ENCODE measurements at regions not wholly inside any gene's neighbourhood (a gene's known extent, or its start where the extent isn't known, plus 50 kb on each side); places are given as distances from the start of the nearest gene placed in this dataset.

DNA sequence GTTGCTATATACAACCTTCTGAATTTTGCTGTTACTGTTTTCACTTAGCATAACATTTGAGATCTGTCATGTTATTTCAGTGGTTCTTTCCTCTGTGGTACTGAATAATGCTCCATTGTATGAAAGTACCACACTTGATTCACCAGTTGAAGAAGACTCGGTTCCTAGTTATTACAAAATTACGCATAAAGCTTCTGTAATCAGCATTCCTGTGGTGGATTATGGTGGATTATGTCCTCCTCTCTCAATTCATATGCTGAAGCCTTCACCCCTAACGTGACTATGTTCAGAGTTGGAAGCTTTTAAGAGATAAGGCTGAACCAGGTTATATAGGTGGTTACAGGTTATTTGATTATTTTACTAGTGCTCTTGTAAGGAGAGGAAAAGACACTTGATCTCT lies 2143.5 kb upstream of the AGA start:
- Histone ChIP-seq H3K9me3 (no peaks in the 10 kb centered on the region), H3K4me1 (no peaks in the 10 kb centered on the region), H3K36me3 (no peaks in the 10 kb centered on the region), H3K4me3 (ENCODE audit: low read depth, low read length) (no peak overlapping the region), H3K27me3 (no peaks in the 10 kb centered on the region)
- TF ChIP-seq, protein P1, sequence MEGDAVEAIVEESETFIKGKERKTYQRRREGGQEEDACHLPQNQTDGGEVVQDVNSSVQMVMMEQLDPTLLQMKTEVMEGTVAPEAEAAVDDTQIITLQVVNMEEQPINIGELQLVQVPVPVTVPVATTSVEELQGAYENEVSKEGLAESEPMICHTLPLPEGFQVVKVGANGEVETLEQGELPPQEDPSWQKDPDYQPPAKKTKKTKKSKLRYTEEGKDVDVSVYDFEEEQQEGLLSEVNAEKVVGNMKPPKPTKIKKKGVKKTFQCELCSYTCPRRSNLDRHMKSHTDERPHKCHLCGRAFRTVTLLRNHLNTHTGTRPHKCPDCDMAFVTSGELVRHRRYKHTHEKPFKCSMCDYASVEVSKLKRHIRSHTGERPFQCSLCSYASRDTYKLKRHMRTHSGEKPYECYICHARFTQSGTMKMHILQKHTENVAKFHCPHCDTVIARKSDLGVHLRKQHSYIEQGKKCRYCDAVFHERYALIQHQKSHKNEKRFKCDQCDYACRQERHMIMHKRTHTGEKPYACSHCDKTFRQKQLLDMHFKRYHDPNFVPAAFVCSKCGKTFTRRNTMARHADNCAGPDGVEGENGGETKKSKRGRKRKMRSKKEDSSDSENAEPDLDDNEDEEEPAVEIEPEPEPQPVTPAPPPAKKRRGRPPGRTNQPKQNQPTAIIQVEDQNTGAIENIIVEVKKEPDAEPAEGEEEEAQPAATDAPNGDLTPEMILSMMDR (IDR thresholded peaks at IDR 0.05; ENCODE audit: low read depth, low read length): no peak
- DNase-seq: no peak

DNA sequence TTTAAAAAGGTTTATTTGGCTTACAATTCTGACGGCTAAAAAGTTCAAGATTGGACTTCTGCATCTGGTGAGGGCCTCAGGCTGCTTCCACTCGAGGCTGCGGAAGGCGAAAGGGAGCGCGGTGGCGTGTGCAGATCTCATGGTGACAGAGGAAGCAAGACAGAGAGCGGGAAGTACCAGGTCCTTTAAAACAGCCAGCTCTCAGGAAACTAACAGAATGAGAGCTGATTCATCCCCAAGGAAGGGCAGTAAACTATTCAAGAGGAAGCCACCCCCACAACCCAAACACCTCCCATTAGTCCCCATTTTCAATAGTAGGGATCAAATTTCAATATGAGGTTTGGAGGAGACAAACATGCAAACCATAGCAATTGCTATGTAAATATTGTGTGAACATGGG lies 2144.2 kb upstream of the AGA start:
- Histone ChIP-seq H3K27me3 (no peaks in the 10 kb centered on the region), H3K4me1 (no peaks in the 10 kb centered on the region), H3K36me3 (no peaks in the 10 kb centered on the region), H3K9me3 (no peaks in the 10 kb centered on the region), H3K4me3 (ENCODE audit: low read depth, low read length) (no peak overlapping the region)
- TF ChIP-seq, protein P1 (IDR thresholded peaks at IDR 0.05; ENCODE audit: low read depth, low read length): no peak
- no peak for DNase-seq

DNA sequence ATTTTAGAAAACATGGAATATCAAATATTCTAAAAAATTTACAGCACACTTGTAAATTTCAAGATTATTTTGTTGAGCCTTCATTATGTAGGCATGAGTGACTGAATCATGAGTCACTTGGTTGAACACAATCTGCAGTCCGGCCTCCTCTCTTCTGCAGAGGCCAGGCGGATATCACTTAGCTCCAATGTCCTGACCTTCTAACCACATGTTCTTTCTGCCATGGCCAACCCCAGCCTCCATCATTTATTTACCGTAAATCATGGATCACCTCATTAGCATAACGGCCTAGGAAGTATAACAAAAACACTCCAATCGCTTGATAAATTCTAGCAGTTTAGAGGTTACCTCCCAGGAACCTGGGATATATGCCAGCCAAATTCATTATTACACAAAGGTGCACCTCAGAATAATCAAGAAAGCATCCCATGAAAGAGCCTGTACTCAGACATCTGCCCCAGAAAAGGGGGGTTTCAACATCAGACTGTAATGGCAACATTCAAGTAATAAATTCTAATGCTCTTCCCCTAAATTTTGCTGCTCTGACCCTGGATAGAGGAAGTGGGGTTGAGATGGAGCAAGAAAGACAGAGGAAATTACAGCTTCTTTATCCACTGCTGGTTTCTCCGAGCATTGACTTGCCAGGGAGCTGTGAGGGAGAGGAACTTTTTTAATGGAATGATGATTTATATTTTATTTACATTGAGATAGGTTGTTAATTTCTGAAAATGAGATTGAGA lies 2153.6 kb upstream of the AGA start:
- TF ChIP-seq, protein P1 (IDR thresholded peaks at IDR 0.05; ENCODE audit: low read depth, low read length): no peak
- DNase-seq: no peak

DNA sequence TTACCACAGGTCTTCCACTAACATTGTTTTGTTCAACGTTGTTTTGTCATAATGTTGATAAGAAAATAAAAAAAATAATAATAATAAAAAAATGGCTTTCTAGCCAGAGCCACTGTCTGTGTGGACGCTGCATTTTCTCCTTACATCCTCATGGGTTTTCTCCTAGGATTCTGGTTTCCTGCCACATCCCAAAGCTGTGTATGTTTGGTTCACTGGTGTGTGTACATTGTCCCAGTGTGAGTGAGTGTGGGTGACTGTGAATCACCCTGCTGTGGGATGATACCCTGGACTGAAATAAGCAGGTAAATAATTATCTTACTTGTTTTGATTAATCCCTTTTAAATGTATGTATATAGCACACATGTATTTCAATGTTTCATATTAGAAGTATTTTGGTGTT lies 2154.4 kb upstream of the AGA start:
- no peaks in the 10 kb centered on the region for H3K36me3 ChIP-seq
- no peaks in the 10 kb centered on the region for H3K27me3 ChIP-seq
- TF ChIP-seq, protein P1 (IDR thresholded peaks at IDR 0.05; ENCODE audit: low read depth, low read length): no peak
- DNase-seq: no peak
- H3K4me1 ChIP-seq: no peaks in the 10 kb centered on the region
- no peaks in the 10 kb centered on the region for H3K9me3 ChIP-seq
- H3K4me3 ChIP-seq (ENCODE audit: low read depth, low read length): no peak overlapping the region

More for the DNA sequence above, 2153.6 kb upstream of the AGA start:
- Histone ChIP-seq H3K4me1 (no peaks in the 10 kb centered on the region), H3K36me3 (no peaks in the 10 kb centered on the region), H3K4me3 (ENCODE audit: low read depth, low read length) (no peak overlapping the region), H3K9me3 (no peaks in the 10 kb centered on the region), H3K27me3 (no peaks in the 10 kb centered on the region)

DNA sequence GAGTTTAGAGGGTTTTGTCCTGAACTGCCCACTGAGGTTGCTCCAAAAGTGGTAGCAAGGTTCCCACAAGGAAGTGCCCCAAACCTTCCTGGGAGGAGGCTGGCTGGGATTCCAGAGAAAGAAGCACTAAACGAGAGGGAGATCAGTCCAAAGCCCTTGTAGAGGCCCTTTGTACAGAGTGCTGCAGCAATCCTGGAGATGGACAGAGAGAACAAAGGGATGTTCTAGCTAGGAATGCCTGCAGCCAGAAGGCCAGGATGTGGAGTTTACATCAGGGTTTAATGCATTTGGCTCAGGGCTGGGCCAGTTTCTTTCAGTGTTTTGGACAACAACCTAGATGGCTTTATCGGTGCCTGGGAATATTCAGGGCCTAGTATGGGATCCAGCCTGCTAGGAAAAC lies 2155.1 kb upstream of the AGA start:
- DNase-seq: no peak
- H3K4me1 ChIP-seq: no peaks in the 10 kb centered on the region
- no peaks in the 10 kb centered on the region for H3K27me3 ChIP-seq
- TF ChIP-seq, protein P1 (IDR thresholded peaks at IDR 0.05; ENCODE audit: low read depth, low read length): no peak
- no peaks in the 10 kb centered on the region for H3K9me3 ChIP-seq
- no peaks in the 10 kb centered on the region for H3K36me3 ChIP-seq
- no peak overlapping the region for H3K4me3 ChIP-seq (ENCODE audit: low read depth, low read length)

DNA sequence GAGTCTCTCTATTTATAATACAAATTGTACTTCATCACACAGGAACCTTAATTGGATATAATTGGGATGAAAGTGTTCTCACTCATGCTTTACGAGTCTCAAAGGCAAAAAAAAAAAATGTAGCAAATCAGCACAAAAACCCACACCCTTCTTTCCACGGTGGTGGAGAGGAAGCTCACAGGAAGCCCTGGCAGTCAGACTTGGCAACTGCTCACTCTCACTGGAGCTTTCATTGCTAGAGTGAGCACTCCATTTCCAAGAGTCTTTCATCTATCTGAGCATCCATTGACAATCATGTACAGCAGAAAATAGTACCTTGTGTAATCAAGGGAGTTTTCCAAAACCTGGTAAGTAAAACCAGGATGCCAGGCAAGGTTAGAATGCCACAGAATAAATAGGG lies 2159.4 kb upstream of the AGA start:
- Histone ChIP-seq H3K4me3 (ENCODE audit: low read depth, low read length) (no peak overlapping the region), H3K9me3 (no peaks in the 10 kb centered on the region), H3K27me3 (no peaks in the 10 kb centered on the region), H3K36me3 (no peaks in the 10 kb centered on the region), H3K4me1 (no peaks in the 10 kb centered on the region)
- no peak for DNase-seq
- TF ChIP-seq, protein P1 (IDR thresholded peaks at IDR 0.05; ENCODE audit: low read depth, low read length): no peak
